WTC11 (cell line): ENCODE measurements at regions not wholly inside any gene's neighbourhood (a gene's known extent, or its start where the extent isn't known, plus 50 kb on each side); places are given as distances from the start of the nearest gene placed in this dataset.

Experiments
- ATAC-seq: fragments of 200-7000 bp; cut with Tn5 transposase; 2 replicates; pipeline ENCODE4 v1.10.0; 2021; ENCODE audit warnings: mild to moderate bottlenecking, moderate library complexity
- CTCF ChIA-PET: fragments of 300-600 bp; sonication (Branson Sonifier 250); formaldehyde crosslinking; loops from one replicate; lab custom pipeline; 2021; ENCODE audit warnings: antibody characterized with exemption; lab: Charles Lee
- POLR2A ChIA-PET: fragments of 350-600 bp; sonication (Branson Sonifier 250); formaldehyde crosslinking; loops from one replicate; lab custom pipeline; 2021; ENCODE audit warnings: antibody characterized with exemption; lab: Charles Lee
- DNase-seq: peaks from one replicate; pipeline ENCODE4 v3.0.0; 2021; ENCODE audit warnings: low spot score
- H3K27ac Mint-ChIP-seq: 2 replicates; pipeline ENCODE4 v1.8.0; 2021; ENCODE audit warnings: mixed read lengths
- H3K27me3 Mint-ChIP-seq: 2 replicates; pipeline ENCODE4 v1.8.0; 2021; ENCODE audit warnings: low read depth, mild to moderate bottlenecking, moderate library complexity, mixed read lengths
- H3K36me3 Mint-ChIP-seq: 2 replicates; pipeline ENCODE4 v1.8.0; 2021; ENCODE audit warnings: mixed read lengths
- H3K4me1 Mint-ChIP-seq: 2 replicates; pipeline ENCODE4 v1.8.0; 2022; ENCODE audit warnings: mixed read lengths
- H3K4me3 Mint-ChIP-seq: 2 replicates; pipeline ENCODE4 v1.8.0; 2021; ENCODE audit warnings: mild to moderate bottlenecking, moderate library complexity, mixed read lengths
- H3K9me3 Mint-ChIP-seq: 2 replicates; pipeline ENCODE4 v1.8.0; 2021; ENCODE audit warnings: mixed read lengths
- ARID4B ChIP-seq: sonication (generic); formaldehyde crosslinking; IDR thresholded peaks from 2 replicates; pipeline ENCODE4 v1.8.0; 2023; ENCODE audit warnings: missing genetic modification reagents, mild to moderate bottlenecking, borderline replicate concordance
- CBFB ChIP-seq: sonication (generic); formaldehyde crosslinking; IDR thresholded peaks from 2 replicates; pipeline ENCODE4 v1.8.1; 2022; ENCODE audit warnings: mild to moderate bottlenecking, low read depth, missing genetic modification reagents
- CDX4 ChIP-seq: fragments of 250-450 bp; sonication (Bioruptor Pico); IDR thresholded peaks from 2 replicates; pipeline ENCODE4 v1.9.0; 2021; ENCODE audit warnings: moderate library complexity, mild to moderate bottlenecking, inconsistent platforms, borderline replicate concordance
- EMX1 ChIP-seq: fragments of 250-450 bp; sonication (Bioruptor Pico); IDR thresholded peaks from 2 replicates; pipeline ENCODE4 v1.8.0; 2021; ENCODE audit warnings: mild to moderate bottlenecking
- ERG ChIP-seq: fragments of 250-450 bp; sonication (Bioruptor Pico); IDR thresholded peaks from 2 replicates; pipeline ENCODE4 v1.8.0; 2021; ENCODE audit warnings: mild to moderate bottlenecking
- FOXJ3 ChIP-seq: sonication (generic); formaldehyde crosslinking; IDR thresholded peaks from 2 replicates; pipeline ENCODE4 v1.9.0; 2021; ENCODE audit warnings: missing genetic modification reagents, mild to moderate bottlenecking, borderline replicate concordance
- FOXK1 ChIP-seq: sonication (generic); formaldehyde crosslinking; IDR thresholded peaks from 2 replicates; pipeline ENCODE4 v1.8.0; 2022; ENCODE audit warnings: mild to moderate bottlenecking, moderate library complexity, missing genetic modification reagents
- GRHL2 ChIP-seq: fragments of 250-450 bp; sonication (Bioruptor Pico); IDR thresholded peaks from 2 replicates; pipeline ENCODE4 v1.8.0; 2022; ENCODE audit warnings: mild to moderate bottlenecking, moderate library complexity; ENCODE audit not compliant: insufficient replicate concordance, severe bottlenecking
- HMGA2 ChIP-seq: fragments of 250-450 bp; sonication (Bioruptor Pico); IDR thresholded peaks from 2 replicates; pipeline ENCODE4 v1.4.0; 2021; ENCODE audit warnings: mild to moderate bottlenecking, moderate library complexity
- JAZF1 ChIP-seq: fragments of 250-450 bp; sonication (Bioruptor Pico); IDR thresholded peaks from 2 replicates; pipeline ENCODE4 v1.9.0; 2021; ENCODE audit warnings: moderate library complexity, mild to moderate bottlenecking, inconsistent platforms
- JUN ChIP-seq: sonication (generic); formaldehyde crosslinking; IDR thresholded peaks from 2 replicates; pipeline ENCODE4 v1.8.0; 2023; ENCODE audit warnings: mild to moderate bottlenecking, missing genetic modification reagents
- MAX ChIP-seq: sonication (generic); formaldehyde crosslinking; IDR thresholded peaks from 2 replicates; pipeline ENCODE4 v1.8.0; 2022; ENCODE audit warnings: mild to moderate bottlenecking, missing genetic modification reagents
- NR1H2 ChIP-seq: sonication (generic); formaldehyde crosslinking; IDR thresholded peaks from 2 replicates; pipeline ENCODE4 v1.9.0; 2021; ENCODE audit warnings: mild to moderate bottlenecking, moderate library complexity, missing genetic modification reagents
- NR2C2 ChIP-seq: sonication (generic); formaldehyde crosslinking; IDR thresholded peaks from 2 replicates; pipeline ENCODE4 v1.8.0; 2022; ENCODE audit warnings: mild to moderate bottlenecking, missing genetic modification reagents
- NR3C1 ChIP-seq: sonication (generic); formaldehyde crosslinking; conservative IDR thresholded peaks from 2 replicates; pipeline ENCODE4 v1.8.1; 2023; ENCODE audit warnings: low read depth, mild to moderate bottlenecking, missing genetic modification reagents
- PREB ChIP-seq: sonication (generic); formaldehyde crosslinking; IDR thresholded peaks from 2 replicates; pipeline ENCODE4 v1.8.1; 2022; ENCODE audit warnings: mild to moderate bottlenecking, missing genetic modification reagents, moderate library complexity, borderline replicate concordance
- RORB ChIP-seq: fragments of 250-450 bp; sonication (Bioruptor Pico); IDR thresholded peaks from 2 replicates; pipeline ENCODE4 v1.9.0; 2021; ENCODE audit warnings: mild to moderate bottlenecking
- ZNF232 ChIP-seq: sonication (generic); formaldehyde crosslinking; IDR thresholded peaks from 2 replicates; pipeline ENCODE4 v1.8.0; 2022; ENCODE audit warnings: mild to moderate bottlenecking, missing genetic modification reagents
- ZNF396 ChIP-seq: fragments of 250-450 bp; sonication (Bioruptor Pico); IDR thresholded peaks from 2 replicates; pipeline ENCODE4 v1.8.0; 2021; ENCODE audit warnings: mild to moderate bottlenecking, moderate library complexity, borderline replicate concordance
- ZSCAN18 ChIP-seq: fragments of 250-450 bp; sonication (Bioruptor Pico); IDR thresholded peaks from 2 replicates; pipeline ENCODE4 v2.1.2; 2022; ENCODE audit warnings: mild to moderate bottlenecking, moderate library complexity
- TF ChIP-seq, protein P1 (sequence below): sonication (generic); formaldehyde crosslinking; IDR thresholded peaks from 2 replicates; pipeline ENCODE4 v1.8.1; 2023; ENCODE audit warnings: mild to moderate bottlenecking, moderate library complexity, missing genetic modification reagents
- TF ChIP-seq, protein P2 (sequence below): sonication (generic); formaldehyde crosslinking; conservative IDR thresholded peaks from 2 replicates; pipeline ENCODE4 v1.8.1; 2022; ENCODE audit warnings: mild to moderate bottlenecking, missing genetic modification reagents

- no peak for TF ChIP-seq MAX (CRISPR knock-in tag)
- no peak for TF ChIP-seq CBFB (CRISPR knock-in tag)
- TF ChIP-seq FOXK1 (CRISPR knock-in tag): no peak
- TF ChIP-seq PREB (CRISPR knock-in tag): no peak
- TF ChIP-seq, protein P1, sequence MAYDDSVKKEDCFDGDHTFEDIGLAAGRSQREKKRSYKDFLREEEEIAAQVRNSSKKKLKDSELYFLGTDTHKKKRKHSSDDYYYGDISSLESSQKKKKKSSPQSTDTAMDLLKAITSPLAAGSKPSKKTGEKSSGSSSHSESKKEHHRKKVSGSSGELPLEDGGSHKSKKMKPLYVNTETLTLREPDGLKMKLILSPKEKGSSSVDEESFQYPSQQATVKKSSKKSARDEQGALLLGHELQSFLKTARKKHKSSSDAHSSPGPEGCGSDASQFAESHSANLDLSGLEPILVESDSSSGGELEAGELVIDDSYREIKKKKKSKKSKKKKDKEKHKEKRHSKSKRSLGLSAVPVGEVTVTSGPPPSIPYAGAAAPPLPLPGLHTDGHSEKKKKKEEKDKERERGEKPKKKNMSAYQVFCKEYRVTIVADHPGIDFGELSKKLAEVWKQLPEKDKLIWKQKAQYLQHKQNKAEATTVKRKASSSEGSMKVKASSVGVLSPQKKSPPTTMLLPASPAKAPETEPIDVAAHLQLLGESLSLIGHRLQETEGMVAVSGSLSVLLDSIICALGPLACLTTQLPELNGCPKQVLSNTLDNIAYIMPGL (CRISPR knock-in tag): no peak
- no peak for TF ChIP-seq ZNF232 (CRISPR knock-in tag)
- no peak for TF ChIP-seq HMGA2 (CRISPR knock-in tag)
- TF ChIP-seq RORB: no peak
- no peak for TF ChIP-seq GRHL2 (CRISPR knock-in tag)
- no peak for TF ChIP-seq ERG (CRISPR knock-in tag)
These were observed 447.9 kb upstream of the OPRM1 start (continued) for GRCh38 chr6:153591159-153591558.

- DNase-seq (no peak), ATAC-seq (no peak)
- peaks cover 9% of the 10 kb centered on the region for H3K4me1 Mint-ChIP-seq
- no peaks in the 10 kb centered on the region for H3K9me3 Mint-ChIP-seq
- TF ChIP-seq JUN (CRISPR knock-in tag) (no peak), NR1H2 (CRISPR knock-in tag) (no peak), ZSCAN18 (CRISPR knock-in tag) (no peak), ARID4B (CRISPR knock-in tag) (no peak), EMX1 (CRISPR knock-in tag) (no peak), FOXJ3 (CRISPR knock-in tag) (no peak), ZNF396 (no peak), NR3C1 (CRISPR knock-in tag) (no peak), ERG (CRISPR knock-in tag) (no peak), JAZF1 (CRISPR knock-in tag) (no peak), NR2C2 (CRISPR knock-in tag) (no peak), FOXK1 (CRISPR knock-in tag) (no peak), CDX4 (CRISPR knock-in tag) (no peak)
- TF ChIP-seq, protein P2, sequence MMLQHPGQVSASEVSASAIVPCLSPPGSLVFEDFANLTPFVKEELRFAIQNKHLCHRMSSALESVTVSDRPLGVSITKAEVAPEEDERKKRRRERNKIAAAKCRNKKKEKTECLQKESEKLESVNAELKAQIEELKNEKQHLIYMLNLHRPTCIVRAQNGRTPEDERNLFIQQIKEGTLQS (CRISPR knock-in tag): no peak
- TF ChIP-seq, protein P1 (CRISPR knock-in tag): no peak
- peaks cover 12% of the 10 kb centered on the region for H3K27me3 Mint-ChIP-seq
- CTCF ChIA-PET: no interaction called here
- no peak overlapping the region for H3K27ac Mint-ChIP-seq
- no peaks in the 10 kb centered on the region for H3K36me3 Mint-ChIP-seq
- H3K4me3 Mint-ChIP-seq: no peak overlapping the region
- POLR2A ChIA-PET: no interaction called here
These were observed 448.6 kb upstream of the OPRM1 start for GRCh38 chr6:153590411-153590810.
